Large intestine (tissue), 3 donors: ENCODE measurements at regions not wholly inside any gene's neighbourhood (a gene's known extent, or its start where the extent isn't known, plus 50 kb on each side); places are given as distances from the start of the nearest gene placed in this dataset.
"Not testable (repeated sequence)": the region's sequence is repeated elsewhere in the genome, so short reads cannot be mapped to it uniquely, and the experiment has no call there.

ENCODE experiments used
- DNase-seq, 2 donors: peaks; one replicate each; pipeline versions ENCODE4 v3.0.0 to v3.0.0-alpha.2; 2013
- H3K27ac ChIP-seq: one replicate; pipeline ENCODE4 v1.5.1; 2013; ENCODE audit warnings: low read length
- H3K27me3 ChIP-seq: 2 replicates; pipeline ENCODE4 v1.6.1; 2013; ENCODE audit warnings: low read length; ENCODE audit not compliant: control insufficient read depth, insufficient read depth
- H3K36me3 ChIP-seq: 2 replicates; pipeline ENCODE4 v1.6.1; 2013; ENCODE audit warnings: low read length; ENCODE audit not compliant: control insufficient read depth, insufficient read depth
- H3K4me1 ChIP-seq: one replicate; pipeline ENCODE4 v1.6.1; 2013; ENCODE audit warnings: low read length; ENCODE audit not compliant: control insufficient read depth, insufficient read depth
- H3K4me3 ChIP-seq: one replicate; pipeline ENCODE4 v1.5.1; 2013; ENCODE audit warnings: low read length
- H3K9me3 ChIP-seq: one replicate; pipeline ENCODE4 v1.6.1; 2013; ENCODE audit warnings: mild to moderate bottlenecking, low read depth, low read length, moderate library complexity; ENCODE audit not compliant: control insufficient read depth
- WGBS: methylation state at CpG from one replicate; pipeline ENCODE4 v1.1.5; 2013; ENCODE audit warnings: low lambda C conversion rate; ENCODE audit not compliant: insufficient coverage; 5-methylcytosine and 5-hydroxymethylcytosine counted together

- no peak for DNase-seq
- Histone ChIP-seq H3K4me3 (no peak overlapping the region), H3K4me1 (no peaks in the 10 kb centered on the region), H3K36me3 (no peaks in the 10 kb centered on the region), H3K9me3 (no peaks in the 10 kb centered on the region), H3K27me3 (no peaks in the 10 kb centered on the region), H3K27ac (no peak overlapping the region)
- no CpG with 5 or more reads among the region's 1 CpG for WGBS
These were observed 1071.5 kb downstream of the PCDH7 start for GRCh38 chr4:31791666-31792065.

GRCh38 chr4:31793907-31794306 is 1073.7 kb downstream of the PCDH7 start:
- Histone ChIP-seq H3K27ac (no peak overlapping the region), H3K4me3 (no peak overlapping the region), H3K36me3 (no peaks in the 10 kb centered on the region), H3K9me3 (no peaks in the 10 kb centered on the region), H3K4me1 (no peaks in the 10 kb centered on the region), H3K27me3 (no peaks in the 10 kb centered on the region)
- no peak for DNase-seq
- 45% methylated on average over 4 of the region's 4 CpGs for WGBS

- H3K27me3 ChIP-seq, H3K4me3 ChIP-seq, H3K4me1 ChIP-seq, DNase-seq, H3K36me3 ChIP-seq, H3K27ac ChIP-seq, H3K9me3 ChIP-seq: not testable (repeated sequence)
- WGBS: no CpG with 5 or more reads among the region's 1 CpG
These were observed 1076.9 kb downstream of the PCDH7 start for GRCh38 chr4:31797052-31797451.

GRCh38 chr4:31803526-31804195 is 1083.5 kb downstream of the PCDH7 start:
- no peaks in the 10 kb centered on the region for H3K36me3 ChIP-seq
- no peaks in the 10 kb centered on the region for H3K4me1 ChIP-seq
- H3K9me3 ChIP-seq: no peaks in the 10 kb centered on the region
- no peaks in the 10 kb centered on the region for H3K27me3 ChIP-seq
- no peak for DNase-seq
- H3K27ac ChIP-seq: no peak overlapping the region
- WGBS: 38% methylated on average over 2 of the region's 3 CpGs
- no peak overlapping the region for H3K4me3 ChIP-seq

- Histone ChIP-seq H3K4me1 (no peaks in the 10 kb centered on the region), H3K9me3 (no peaks in the 10 kb centered on the region), H3K27me3 (no peaks in the 10 kb centered on the region), H3K36me3 (no peaks in the 10 kb centered on the region), H3K27ac (no peak overlapping the region), H3K4me3 (no peak overlapping the region)
- DNase-seq: no peak
- 86% methylated on average over 2 of the region's 2 CpGs for WGBS
These were observed 1086.9 kb downstream of the PCDH7 start for GRCh38 chr4:31807036-31807435.

GRCh38 chr4:31844350-31844749 is 1124.2 kb downstream of the PCDH7 start:
- H3K27ac ChIP-seq: no peak overlapping the region
- WGBS: 100% methylated on average over 1 of the region's 1 CpG
- no peak overlapping the region for H3K4me3 ChIP-seq
- no peaks in the 10 kb centered on the region for H3K36me3 ChIP-seq
- no peaks in the 10 kb centered on the region for H3K4me1 ChIP-seq
- no peaks in the 10 kb centered on the region for H3K9me3 ChIP-seq
- no peaks in the 10 kb centered on the region for H3K27me3 ChIP-seq
- no peak for DNase-seq

GRCh38 chr4:31851946-31852345 is 1131.8 kb downstream of the PCDH7 start:
- Histone ChIP-seq H3K36me3 (no peaks in the 10 kb centered on the region), H3K27ac (no peak overlapping the region), H3K4me1 (no peaks in the 10 kb centered on the region), H3K4me3 (no peak overlapping the region), H3K9me3 (no peaks in the 10 kb centered on the region), H3K27me3 (no peaks in the 10 kb centered on the region)
- no CpG with 5 or more reads among the region's 2 CpGs for WGBS
- no peak for DNase-seq

- Histone ChIP-seq H3K27ac (no peak overlapping the region), H3K36me3 (no peaks in the 10 kb centered on the region), H3K4me3 (no peak overlapping the region), H3K4me1 (no peaks in the 10 kb centered on the region), H3K27me3 (no peaks in the 10 kb centered on the region), H3K9me3 (no peaks in the 10 kb centered on the region)
- 83% methylated on average over 2 of the region's 2 CpGs for WGBS
- DNase-seq: no peak
These were observed 1157.3 kb downstream of the PCDH7 start for GRCh38 chr4:31877429-31877828.

- H3K4me1 ChIP-seq, H3K36me3 ChIP-seq, H3K27me3 ChIP-seq, H3K27ac ChIP-seq, DNase-seq, H3K9me3 ChIP-seq, H3K4me3 ChIP-seq: not testable (repeated sequence)
- WGBS: 90% methylated on average over 2 of the region's 2 CpGs
These were observed 1160.7 kb downstream of the PCDH7 start for GRCh38 chr4:31880837-31881236.

GRCh38 chr4:31896349-31896748 is 1176.2 kb downstream of the PCDH7 start:
- DNase-seq: no peak
- H3K27ac ChIP-seq: no peak overlapping the region
- H3K36me3 ChIP-seq: no peaks in the 10 kb centered on the region
- H3K9me3 ChIP-seq: no peaks in the 10 kb centered on the region
- no peak overlapping the region for H3K4me3 ChIP-seq
- H3K27me3 ChIP-seq: no peaks in the 10 kb centered on the region
- H3K4me1 ChIP-seq: no peaks in the 10 kb centered on the region

- 0% methylated on average over 2 of the region's 3 CpGs for WGBS
- no peak for DNase-seq
These were observed 1185.2 kb downstream of the PCDH7 start for GRCh38 chr4:31905363-31905762.

More at GRCh38 chr4:31905363-31905762, 1185.2 kb downstream of the PCDH7 start:
- Histone ChIP-seq H3K9me3 (peaks cover 5% of the 10 kb centered on the region), H3K27me3 (no peaks in the 10 kb centered on the region), H3K36me3 (no peaks in the 10 kb centered on the region), H3K4me1 (no peaks in the 10 kb centered on the region), H3K27ac (no peak overlapping the region), H3K4me3 (no peak overlapping the region)
